WTC11 (cell line): ENCODE measurements at regions not wholly inside any gene's neighbourhood (a gene's known extent, or its start where the extent isn't known, plus 50 kb on each side); places are given as distances from the start of the nearest gene placed in this dataset.

Experiments
- ATAC-seq: fragments of 200-7000 bp; cut with Tn5 transposase; 2 replicates; pipeline ENCODE4 v1.10.0; 2021; ENCODE audit warnings: mild to moderate bottlenecking, moderate library complexity
- CTCF ChIA-PET: fragments of 300-600 bp; sonication (Branson Sonifier 250); formaldehyde crosslinking; loops from one replicate; lab custom pipeline; 2021; ENCODE audit warnings: antibody characterized with exemption; lab: Charles Lee
- POLR2A ChIA-PET: fragments of 350-600 bp; sonication (Branson Sonifier 250); formaldehyde crosslinking; loops from one replicate; lab custom pipeline; 2021; ENCODE audit warnings: antibody characterized with exemption; lab: Charles Lee
- DNase-seq: peaks from one replicate; pipeline ENCODE4 v3.0.0; 2021; ENCODE audit warnings: low spot score
- H3K27ac Mint-ChIP-seq: 2 replicates; pipeline ENCODE4 v1.8.0; 2021; ENCODE audit warnings: mixed read lengths
- H3K27me3 Mint-ChIP-seq: 2 replicates; pipeline ENCODE4 v1.8.0; 2021; ENCODE audit warnings: low read depth, mild to moderate bottlenecking, moderate library complexity, mixed read lengths
- H3K36me3 Mint-ChIP-seq: 2 replicates; pipeline ENCODE4 v1.8.0; 2021; ENCODE audit warnings: mixed read lengths
- H3K4me1 Mint-ChIP-seq: 2 replicates; pipeline ENCODE4 v1.8.0; 2022; ENCODE audit warnings: mixed read lengths
- H3K4me3 Mint-ChIP-seq: 2 replicates; pipeline ENCODE4 v1.8.0; 2021; ENCODE audit warnings: mild to moderate bottlenecking, moderate library complexity, mixed read lengths
- H3K9me3 Mint-ChIP-seq: 2 replicates; pipeline ENCODE4 v1.8.0; 2021; ENCODE audit warnings: mixed read lengths
- FOXP1 ChIP-seq: sonication (generic); formaldehyde crosslinking; IDR thresholded peaks from 2 replicates; pipeline ENCODE4 v1.8.0; 2022; ENCODE audit warnings: missing genetic modification reagents, mild to moderate bottlenecking, moderate library complexity, borderline replicate concordance
- ZNF396 ChIP-seq: fragments of 250-450 bp; sonication (Bioruptor Pico); IDR thresholded peaks from 2 replicates; pipeline ENCODE4 v1.8.0; 2021; ENCODE audit warnings: mild to moderate bottlenecking, moderate library complexity, borderline replicate concordance
- TF ChIP-seq, protein P1 (sequence below): sonication (generic); formaldehyde crosslinking; IDR thresholded peaks from 2 replicates; pipeline ENCODE4 v1.8.1; 2022; ENCODE audit warnings: mild to moderate bottlenecking, missing genetic modification reagents, moderate library complexity, borderline replicate concordance
- TF ChIP-seq, protein P2 (sequence below): fragments of 250-450 bp; sonication (Bioruptor Pico); IDR thresholded peaks from 2 replicates; pipeline ENCODE4 v2.1.2; 2022; ENCODE audit warnings: mild to moderate bottlenecking, moderate library complexity

DNA sequence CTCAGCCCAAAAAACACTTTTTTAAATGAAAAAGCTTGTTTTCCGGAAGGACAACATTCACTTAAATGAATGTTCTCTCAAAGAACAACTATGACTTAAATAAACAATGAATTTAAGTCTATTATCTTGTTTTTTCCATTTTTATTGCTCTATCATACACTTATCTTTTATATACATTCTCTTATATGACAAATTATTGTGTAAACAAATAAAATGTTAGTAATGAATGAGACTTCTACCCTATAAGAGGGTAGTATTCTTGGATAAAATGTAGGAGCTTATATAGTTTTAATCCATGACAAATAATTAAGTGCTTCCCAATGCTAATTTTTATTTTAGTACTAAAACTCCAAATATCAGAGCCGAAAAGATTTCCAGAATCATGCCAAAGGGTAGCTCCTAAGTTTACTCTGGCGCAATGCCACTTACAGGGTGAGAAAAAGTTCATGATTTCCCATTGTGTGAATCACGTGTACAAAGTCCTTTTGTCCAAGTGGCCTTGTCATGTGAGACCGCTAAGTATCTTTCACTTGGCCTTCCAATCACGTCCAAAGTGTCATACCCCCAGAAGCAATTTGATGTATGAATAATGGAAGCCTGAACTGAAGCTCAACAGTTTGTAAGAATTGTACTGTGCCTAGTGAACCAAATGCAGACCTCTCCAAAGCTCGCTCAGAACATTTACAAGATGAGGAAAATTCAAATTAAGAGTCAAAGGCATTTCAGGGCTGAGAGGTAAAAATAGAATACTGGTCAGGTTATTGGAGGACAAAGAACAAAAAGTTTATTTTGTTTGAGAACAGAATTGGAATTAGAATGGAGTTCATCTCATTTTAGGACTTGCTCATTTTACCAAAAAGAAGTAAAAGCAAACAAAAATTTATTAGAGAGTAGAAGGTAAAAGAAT lies 56.6 kb upstream of the C1orf21 start (continued):
- TF ChIP-seq ZNF396 (CRISPR knock-in tag), result no peak
- TF ChIP-seq, protein P1, sequence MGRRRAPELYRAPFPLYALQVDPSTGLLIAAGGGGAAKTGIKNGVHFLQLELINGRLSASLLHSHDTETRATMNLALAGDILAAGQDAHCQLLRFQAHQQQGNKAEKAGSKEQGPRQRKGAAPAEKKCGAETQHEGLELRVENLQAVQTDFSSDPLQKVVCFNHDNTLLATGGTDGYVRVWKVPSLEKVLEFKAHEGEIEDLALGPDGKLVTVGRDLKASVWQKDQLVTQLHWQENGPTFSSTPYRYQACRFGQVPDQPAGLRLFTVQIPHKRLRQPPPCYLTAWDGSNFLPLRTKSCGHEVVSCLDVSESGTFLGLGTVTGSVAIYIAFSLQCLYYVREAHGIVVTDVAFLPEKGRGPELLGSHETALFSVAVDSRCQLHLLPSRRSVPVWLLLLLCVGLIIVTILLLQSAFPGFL (CRISPR knock-in tag), result no peak
- TF ChIP-seq, protein P2, sequence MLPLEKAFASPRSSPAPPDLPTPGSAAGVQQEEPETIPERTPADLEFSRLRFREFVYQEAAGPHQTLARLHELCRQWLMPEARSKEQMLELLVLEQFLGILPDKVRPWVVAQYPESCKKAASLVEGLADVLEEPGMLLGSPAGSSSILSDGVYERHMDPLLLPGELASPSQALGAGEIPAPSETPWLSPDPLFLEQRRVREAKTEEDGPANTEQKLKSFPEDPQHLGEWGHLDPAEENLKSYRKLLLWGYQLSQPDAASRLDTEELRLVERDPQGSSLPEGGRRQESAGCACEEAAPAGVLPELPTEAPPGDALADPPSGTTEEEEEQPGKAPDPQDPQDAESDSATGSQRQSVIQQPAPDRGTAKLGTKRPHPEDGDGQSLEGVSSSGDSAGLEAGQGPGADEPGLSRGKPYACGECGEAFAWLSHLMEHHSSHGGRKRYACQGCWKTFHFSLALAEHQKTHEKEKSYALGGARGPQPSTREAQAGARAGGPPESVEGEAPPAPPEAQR (CRISPR knock-in tag), result no peak

DNA sequence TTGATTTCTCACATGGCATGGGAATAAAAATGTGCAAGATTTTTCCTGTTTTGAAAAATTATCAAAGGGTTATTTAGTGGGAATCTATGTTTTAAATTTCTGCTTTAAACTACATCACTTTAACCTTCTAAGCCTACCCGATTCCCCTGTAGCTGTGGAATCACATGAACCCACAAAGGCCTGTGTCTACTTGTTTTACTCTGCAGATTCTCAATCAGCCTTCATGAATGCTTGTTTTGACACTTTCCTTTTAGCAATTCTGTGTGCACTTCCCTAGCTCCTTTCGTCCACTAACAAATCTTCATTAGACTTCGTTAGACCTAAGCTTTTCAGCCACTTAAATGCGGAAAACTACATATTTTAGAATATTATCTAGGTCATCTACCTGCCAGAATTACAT lies 56.0 kb upstream of the C1orf21 start:
- no peak for ATAC-seq
- H3K27ac Mint-ChIP-seq, result no peak overlapping the region
- POLR2A ChIA-PET, result no interaction called here
- no peak for DNase-seq
- no peak for TF ChIP-seq FOXP1
- no peaks in the 10 kb centered on the region for H3K4me1 Mint-ChIP-seq
- peaks cover 11% of the 10 kb centered on the region for H3K9me3 Mint-ChIP-seq
- H3K4me3 Mint-ChIP-seq, result no peak overlapping the region
- H3K36me3 Mint-ChIP-seq, result no peaks in the 10 kb centered on the region
- no peaks in the 10 kb centered on the region for H3K27me3 Mint-ChIP-seq
- CTCF ChIA-PET, result interaction anchor here (0.9 kb wide), 1 partner anchor 333 kb away, joined by 4 read pairs; no protein-coding TSS in a partner anchor
